KMS-11 (cell line): ENCODE measurements at regions not wholly inside any gene's neighbourhood (a gene's known extent, or its start where the extent isn't known, plus 50 kb on each side); places are given as distances from the start of the nearest gene placed in this dataset.
A peak's percentile ranks its signal among the peaks of the same experiment; 100 is the strongest.

Experiments
- H2AFZ ChIP-seq: fragments of 200-600 bp; sonication (generic); 2 replicates; pipeline ENCODE4 v1.6.1; 2016; ENCODE audit warnings: antibody characterized with exemption, mixed run types, low read depth
- H3K27ac ChIP-seq: fragments of 200-600 bp; sonication (generic); 2 replicates; pipeline ENCODE4 v1.6.1; 2016; ENCODE audit warnings: mild to moderate bottlenecking, mixed run types
- H3K27me3 ChIP-seq: fragments of 200-600 bp; sonication (generic); 2 replicates; pipeline ENCODE4 v1.6.1; 2017; ENCODE audit warnings: mild to moderate bottlenecking, low read depth, mixed run types, moderate library complexity; ENCODE audit not compliant: insufficient read depth
- H3K36me3 ChIP-seq: fragments of 200-600 bp; sonication (generic); 2 replicates; pipeline ENCODE4 v1.6.1; 2017; ENCODE audit warnings: mild to moderate bottlenecking, mixed run types; ENCODE audit not compliant: insufficient read depth
- H3K4me1 ChIP-seq: fragments of 200-600 bp; sonication (generic); 2 replicates; pipeline ENCODE4 v1.6.1; 2016; ENCODE audit warnings: mild to moderate bottlenecking, low read depth, mixed run types; ENCODE audit not compliant: poor library complexity, severe bottlenecking
- H3K4me2 ChIP-seq: fragments of 200-600 bp; sonication (generic); 2 replicates; pipeline ENCODE4 v1.7.0; 2016; ENCODE audit warnings: mild to moderate bottlenecking, mixed run types
- H3K4me3 ChIP-seq: fragments of 200-600 bp; sonication (generic); IDR thresholded peaks from 2 replicates; pipeline ENCODE4 v1.6.1; 2017; ENCODE audit warnings: low read depth, low read length, mixed read lengths; ENCODE audit not compliant: insufficient read depth
- H3K79me2 ChIP-seq: fragments of 200-600 bp; sonication (generic); 2 replicates; pipeline ENCODE4 v1.6.1; 2016; ENCODE audit warnings: low read depth, mixed run types; ENCODE audit not compliant: insufficient read depth
- H3K9ac ChIP-seq: fragments of 200-600 bp; sonication (generic); 2 replicates; pipeline ENCODE4 v1.6.1; 2016; ENCODE audit warnings: mild to moderate bottlenecking, mixed run types
- H4K20me1 ChIP-seq: fragments of 200-600 bp; sonication (generic); 2 replicates; pipeline ENCODE4 v1.6.1; 2016; ENCODE audit warnings: mild to moderate bottlenecking, mixed run types; ENCODE audit not compliant: insufficient read depth
- TF ChIP-seq, protein P1 (sequence below): fragments of 200-600 bp; sonication (generic); conservative IDR thresholded peaks from 2 replicates; pipeline ENCODE4 v1.6.1; 2017; ENCODE audit warnings: low read depth, mild to moderate bottlenecking, antibody characterized with exemption, low read length, moderate library complexity, mixed read lengths

DNA sequence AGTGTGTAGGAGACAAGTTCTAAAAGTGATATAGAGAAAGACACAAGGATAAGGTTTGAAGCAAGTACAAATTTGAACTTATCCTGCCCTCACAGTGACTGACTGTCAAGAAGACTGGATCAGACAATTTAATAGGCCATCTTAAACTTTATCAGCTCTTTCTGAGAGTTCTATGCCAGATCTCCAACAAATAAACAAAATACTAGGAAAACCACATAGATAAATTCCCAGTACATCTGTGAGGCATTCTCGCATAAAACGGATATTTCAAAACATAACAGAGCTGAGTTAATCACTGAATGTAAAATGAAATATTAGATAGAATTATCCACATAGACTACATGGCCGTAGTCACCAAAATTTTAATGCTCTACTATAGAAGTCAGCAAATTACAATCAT, 120.9 kb upstream of the LUZP2 start:
- Histone ChIP-seq H3K4me1 (no peaks in the 10 kb centered on the region), H3K27me3 (no peaks in the 10 kb centered on the region), H2AFZ (no peak overlapping the region), H3K27ac (no peak overlapping the region), H3K79me2 (no peaks in the 10 kb centered on the region), H4K20me1 (no peaks in the 10 kb centered on the region), H3K36me3 (no peaks in the 10 kb centered on the region), H3K4me2 (no peak overlapping the region), H3K4me3 (no peak overlapping the region), H3K9ac (no peak overlapping the region)
- TF ChIP-seq, protein P1, sequence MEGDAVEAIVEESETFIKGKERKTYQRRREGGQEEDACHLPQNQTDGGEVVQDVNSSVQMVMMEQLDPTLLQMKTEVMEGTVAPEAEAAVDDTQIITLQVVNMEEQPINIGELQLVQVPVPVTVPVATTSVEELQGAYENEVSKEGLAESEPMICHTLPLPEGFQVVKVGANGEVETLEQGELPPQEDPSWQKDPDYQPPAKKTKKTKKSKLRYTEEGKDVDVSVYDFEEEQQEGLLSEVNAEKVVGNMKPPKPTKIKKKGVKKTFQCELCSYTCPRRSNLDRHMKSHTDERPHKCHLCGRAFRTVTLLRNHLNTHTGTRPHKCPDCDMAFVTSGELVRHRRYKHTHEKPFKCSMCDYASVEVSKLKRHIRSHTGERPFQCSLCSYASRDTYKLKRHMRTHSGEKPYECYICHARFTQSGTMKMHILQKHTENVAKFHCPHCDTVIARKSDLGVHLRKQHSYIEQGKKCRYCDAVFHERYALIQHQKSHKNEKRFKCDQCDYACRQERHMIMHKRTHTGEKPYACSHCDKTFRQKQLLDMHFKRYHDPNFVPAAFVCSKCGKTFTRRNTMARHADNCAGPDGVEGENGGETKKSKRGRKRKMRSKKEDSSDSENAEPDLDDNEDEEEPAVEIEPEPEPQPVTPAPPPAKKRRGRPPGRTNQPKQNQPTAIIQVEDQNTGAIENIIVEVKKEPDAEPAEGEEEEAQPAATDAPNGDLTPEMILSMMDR, result no peak

DNA sequence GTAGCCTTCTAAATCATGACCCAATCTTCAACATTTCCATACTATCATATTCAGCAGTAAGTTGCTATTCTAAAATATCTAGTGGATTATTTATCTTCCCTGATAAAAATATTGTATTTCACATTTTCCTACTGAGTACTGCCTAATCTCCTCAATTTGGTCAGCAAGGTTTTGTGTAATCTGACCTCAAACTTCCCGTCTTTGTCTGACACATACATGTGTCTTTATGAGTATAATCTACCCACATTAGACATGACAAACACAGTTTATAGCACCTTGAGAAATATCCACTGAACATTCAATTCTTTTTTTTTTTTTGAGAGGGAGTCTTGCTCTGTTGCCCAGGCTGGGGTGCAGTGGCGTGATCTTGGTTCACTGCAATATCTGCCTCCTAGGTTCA, 113.7 kb upstream of the LUZP2 start:
- TF ChIP-seq, protein P1, result no peak
- Histone ChIP-seq H3K4me2 (no peak overlapping the region), H3K9ac (no peak overlapping the region), H3K4me1 (no peaks in the 10 kb centered on the region), H3K36me3 (no peaks in the 10 kb centered on the region), H3K79me2 (no peaks in the 10 kb centered on the region), H2AFZ (no peak overlapping the region), H3K27ac (no peak overlapping the region), H3K4me3 (no peak overlapping the region), H3K27me3 (no peaks in the 10 kb centered on the region), H4K20me1 (no peaks in the 10 kb centered on the region)

DNA sequence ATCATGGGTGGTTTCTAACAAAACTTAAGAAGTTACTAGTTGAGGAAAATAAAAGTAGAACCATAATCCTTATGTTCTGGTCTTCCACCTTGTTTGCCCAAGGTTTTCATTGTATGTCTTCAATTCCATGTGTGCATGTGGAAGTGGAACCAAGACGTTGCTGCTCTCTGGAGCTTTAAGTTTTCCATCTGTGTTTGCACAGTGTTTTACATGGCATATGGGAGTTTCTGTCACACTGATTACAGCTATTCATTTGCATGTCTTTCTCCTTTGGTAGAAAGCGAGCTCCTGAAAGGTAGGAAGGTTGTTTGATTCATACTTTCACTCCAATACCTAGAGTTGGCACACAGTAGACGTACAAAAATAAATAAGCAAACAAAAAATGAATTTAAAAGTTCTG, 112.6 kb upstream of the LUZP2 start:
- Histone ChIP-seq H2AFZ (no peak overlapping the region), H4K20me1 (no peaks in the 10 kb centered on the region), H3K9ac (no peak overlapping the region), H3K4me2 (no peak overlapping the region), H3K4me3 (no peak overlapping the region), H3K27ac (no peak overlapping the region), H3K4me1 (no peaks in the 10 kb centered on the region), H3K27me3 (no peaks in the 10 kb centered on the region), H3K79me2 (no peaks in the 10 kb centered on the region), H3K36me3 (no peaks in the 10 kb centered on the region)
- TF ChIP-seq, protein P1, result no peak

DNA sequence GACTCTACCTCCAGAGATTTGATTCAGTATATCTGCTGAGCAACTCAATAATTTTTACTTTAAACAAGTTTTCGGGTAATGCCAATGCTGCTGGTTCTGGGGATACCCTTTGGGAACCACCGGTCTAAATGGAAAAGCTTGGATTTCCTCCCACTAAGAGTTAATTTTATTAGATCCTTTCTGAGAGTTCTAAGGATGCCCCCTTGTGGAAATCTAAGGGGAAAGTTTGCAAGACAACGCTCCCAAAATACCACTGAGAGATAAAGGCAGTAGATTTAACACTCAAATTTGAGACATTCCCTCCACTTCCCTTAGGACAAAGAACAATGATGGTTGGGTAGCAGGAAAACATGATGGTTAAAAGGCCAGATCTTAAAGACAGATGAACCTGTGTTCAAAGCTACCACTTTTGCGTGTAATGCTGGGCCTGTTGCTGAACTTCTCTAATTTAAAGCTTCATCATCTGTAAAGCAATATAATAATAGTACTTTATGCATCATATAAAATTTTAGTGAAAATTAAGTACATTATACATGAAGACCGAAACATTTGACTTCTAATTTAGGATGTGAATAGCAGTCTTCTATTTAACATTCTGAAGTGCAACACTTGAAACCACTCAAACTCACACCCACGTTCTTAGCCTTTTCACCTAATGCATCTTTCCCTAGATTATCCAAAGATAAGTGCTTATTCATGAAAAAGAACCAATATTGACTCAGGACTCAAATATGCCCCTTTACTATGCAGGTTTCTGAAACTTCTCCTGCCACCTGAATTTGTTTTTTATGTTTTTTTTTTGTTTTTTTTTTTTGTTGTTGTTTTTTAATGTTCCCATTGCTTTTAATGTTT, 110.1 kb upstream of the LUZP2 start:
- Histone ChIP-seq H2AFZ (no peak overlapping the region), H3K9ac (no peak overlapping the region), H3K4me2 (no peak overlapping the region), H3K4me3 (no peak overlapping the region), H4K20me1 (no peaks in the 10 kb centered on the region), H3K4me1 (no peaks in the 10 kb centered on the region), H3K27ac (no peak overlapping the region), H3K36me3 (no peaks in the 10 kb centered on the region), H3K79me2 (no peaks in the 10 kb centered on the region), H3K27me3 (no peaks in the 10 kb centered on the region)
- TF ChIP-seq, protein P1, result 0 out of 2 replicates have a peak, but pooled peaks have one; percentile 26
